Skeletal muscle tissue (tissue), 3 donors: ENCODE measurements at regions not wholly inside any gene's neighbourhood (a gene's known extent, or its start where the extent isn't known, plus 50 kb on each side); places are given as distances from the start of the nearest gene placed in this dataset.

Experiments used
- H3K27ac ChIP-seq: one replicate; pipeline ENCODE4 v1.7.0; 2013; ENCODE audit warnings: mild to moderate bottlenecking, low read depth, low read length, inconsistent platforms
- H3K27me3 ChIP-seq, 3 donors: one replicate each; pipeline ENCODE4 v1.7.0; 2013; ENCODE audit warnings: low read length in 3 of 3; ENCODE audit not compliant: control insufficient read depth in 3 of 3, insufficient read depth in 3 of 3
- H3K36me3 ChIP-seq, 3 donors: one replicate each; pipeline ENCODE4 v1.7.0; 2013; ENCODE audit warnings: low read length in 3 of 3; ENCODE audit not compliant: control insufficient read depth in 3 of 3, insufficient read depth in 3 of 3
- H3K4me1 ChIP-seq, 3 donors: one replicate each; pipeline ENCODE4 v1.7.0; 2013; ENCODE audit warnings: low read length in 3 of 3, mild to moderate bottlenecking in 3 of 3; ENCODE audit not compliant: control insufficient read depth in 3 of 3, insufficient read depth in 3 of 3
- H3K4me3 ChIP-seq, 3 donors: one replicate each; pipeline ENCODE4 v1.7.0; 2013; ENCODE audit warnings: low read length in 3 of 3
- H3K9ac ChIP-seq, 3 donors: one replicate each; pipeline ENCODE4 v1.7.0; 2013; ENCODE audit warnings: low read length in 3 of 3, mild to moderate bottlenecking in 3 of 3, moderate library complexity in 2 of 3, low read depth in 1 of 3
- H3K9me3 ChIP-seq, 3 donors: one replicate each; pipeline ENCODE4 v1.7.0; 2013; ENCODE audit warnings: low read length in 3 of 3; ENCODE audit not compliant: control insufficient read depth in 3 of 3
- donor health status: Osteomylitis.

GRCh38 chr6:146865756-146866379 lies 267.1 kb downstream of the ADGB start:
- no peak overlapping the region for H3K4me3 ChIP-seq
- no peaks in the 10 kb centered on the region for H3K9me3 ChIP-seq
- H3K27ac ChIP-seq, result no peak overlapping the region
- no peaks in the 10 kb centered on the region for H3K27me3 ChIP-seq
- H3K9ac ChIP-seq, result no peak overlapping the region
- no peaks in the 10 kb centered on the region for H3K36me3 ChIP-seq
- H3K4me1 ChIP-seq, result peaks cover 0 to 5% (median 0%) of the 10 kb centered on the region in 3 donors

- Histone ChIP-seq H3K27me3 (no peaks in the 10 kb centered on the region), H3K36me3 (no peaks in the 10 kb centered on the region), H3K9me3 (no peaks in the 10 kb centered on the region), H3K9ac (no peak overlapping the region), H3K4me3 (no peak overlapping the region), H3K4me1 (peaks cover 0 to 5% (median 0%) of the 10 kb centered on the region in 3 donors), H3K27ac (no peak overlapping the region)
Measured at GRCh38 chr6:146866731-146867414, 268.1 kb downstream of the ADGB start.

- Histone ChIP-seq H3K36me3 (no peaks in the 10 kb centered on the region), H3K27me3 (no peaks in the 10 kb centered on the region), H3K4me1 (peaks cover 0 to 5% (median 0%) of the 10 kb centered on the region in 3 donors), H3K9ac (no peak overlapping the region), H3K27ac (no peak overlapping the region), H3K4me3 (no peak overlapping the region), H3K9me3 (no peaks in the 10 kb centered on the region)
Measured at GRCh38 chr6:146868671-146869209, 270.0 kb downstream of the ADGB start.

GRCh38 chr6:146870760-146871159 lies 272.0 kb downstream of the ADGB start:
- Histone ChIP-seq H3K27ac (no peak overlapping the region), H3K4me1 (no peaks in the 10 kb centered on the region), H3K4me3 (no peak overlapping the region), H3K9me3 (no peaks in the 10 kb centered on the region), H3K27me3 (no peaks in the 10 kb centered on the region), H3K9ac (no peak overlapping the region), H3K36me3 (no peaks in the 10 kb centered on the region)

- no peak overlapping the region for H3K9ac ChIP-seq
- no peaks in the 10 kb centered on the region for H3K9me3 ChIP-seq
- no peak overlapping the region for H3K27ac ChIP-seq
- no peaks in the 10 kb centered on the region for H3K27me3 ChIP-seq
- H3K4me1 ChIP-seq, result no peaks in the 10 kb centered on the region
- no peaks in the 10 kb centered on the region for H3K36me3 ChIP-seq
- no peak overlapping the region for H3K4me3 ChIP-seq
Measured at GRCh38 chr6:146871611-146872425, 273.0 kb downstream of the ADGB start.

GRCh38 chr6:146872426-146872785 lies 273.6 kb downstream of the ADGB start:
- Histone ChIP-seq H3K4me1 (no peaks in the 10 kb centered on the region), H3K27me3 (no peaks in the 10 kb centered on the region), H3K9me3 (no peaks in the 10 kb centered on the region), H3K27ac (no peak overlapping the region), H3K36me3 (no peaks in the 10 kb centered on the region), H3K9ac (no peak overlapping the region), H3K4me3 (no peak overlapping the region)

- no peak overlapping the region for H3K4me3 ChIP-seq
- no peaks in the 10 kb centered on the region for H3K36me3 ChIP-seq
- peaks cover 0 to 8% (median 7%) of the 10 kb centered on the region in 3 donors for H3K4me1 ChIP-seq
- H3K27ac ChIP-seq, result no peak overlapping the region
- H3K9me3 ChIP-seq, result no peaks in the 10 kb centered on the region
- H3K9ac ChIP-seq, result no peak overlapping the region
- H3K27me3 ChIP-seq, result no peaks in the 10 kb centered on the region
Measured at GRCh38 chr6:146874278-146875018, 275.7 kb downstream of the ADGB start.

GRCh38 chr6:146875927-146876270 lies 277.1 kb downstream of the ADGB start:
- no peaks in the 10 kb centered on the region for H3K27me3 ChIP-seq
- no peak overlapping the region for H3K4me3 ChIP-seq
- no peak overlapping the region for H3K9ac ChIP-seq
- H3K9me3 ChIP-seq, result no peaks in the 10 kb centered on the region
- H3K4me1 ChIP-seq, result peaks cover 0 to 8% (median 7%) of the 10 kb centered on the region in 3 donors
- no peak overlapping the region for H3K27ac ChIP-seq
- no peaks in the 10 kb centered on the region for H3K36me3 ChIP-seq

GRCh38 chr6:146876271-146877151 lies 277.7 kb downstream of the ADGB start:
- H3K9ac ChIP-seq, result no peak overlapping the region
- no peaks in the 10 kb centered on the region for H3K36me3 ChIP-seq
- no peaks in the 10 kb centered on the region for H3K9me3 ChIP-seq
- no peak overlapping the region for H3K27ac ChIP-seq
- peaks cover 0 to 8% (median 7%) of the 10 kb centered on the region in 3 donors for H3K4me1 ChIP-seq
- H3K27me3 ChIP-seq, result no peaks in the 10 kb centered on the region
- no peak overlapping the region for H3K4me3 ChIP-seq
